Fibroblast of villous mesenchyme (primary cell): ENCODE measurements at regions not wholly inside any gene's neighbourhood (a gene's known extent, or its start where the extent isn't known, plus 50 kb on each side); places are given as distances from the start of the nearest gene placed in this dataset.

ENCODE experiments used
- DNase-seq: peaks from one replicate; pipeline ENCODE4 v3.0.0-alpha.2; 2010; ENCODE audit warnings: low read depth
- H3K4me3 ChIP-seq: 2 replicates; pipeline ENCODE4 v1.5.1; 2011; ENCODE audit warnings: low read depth, mild to moderate bottlenecking, low read length
- CTCF ChIP-seq: IDR thresholded peaks from 2 replicates; pipeline ENCODE4 v1.5.1; 2012; ENCODE audit warnings: low read depth, mild to moderate bottlenecking, low read length; ENCODE audit not compliant: insufficient read depth

- no peak overlapping the region for H3K4me3 ChIP-seq
- DNase-seq = no peak
- no peak for TF ChIP-seq CTCF
Observed at GRCh38 chr13:73970421-73971055, 163.7 kb downstream of the KLF12 start.

- no peak overlapping the region for H3K4me3 ChIP-seq
- no peak for DNase-seq
- no peak for TF ChIP-seq CTCF
Observed at GRCh38 chr13:73967397-73968165, 166.6 kb downstream of the KLF12 start.

- DNase-seq = no peak
- no peak for TF ChIP-seq CTCF
- H3K4me3 ChIP-seq = no peak overlapping the region
Observed at GRCh38 chr13:73966331-73966730, 167.9 kb downstream of the KLF12 start.

GRCh38 chr13:73962284-73962683, 171.9 kb downstream of the KLF12 start:
- no peak overlapping the region for H3K4me3 ChIP-seq
- no peak for TF ChIP-seq CTCF
- no peak for DNase-seq

GRCh38 chr13:73961181-73961580, 173.0 kb downstream of the KLF12 start:
- DNase-seq = no peak
- H3K4me3 ChIP-seq = no peak overlapping the region
- TF ChIP-seq CTCF = no peak

- no peak for TF ChIP-seq CTCF
Observed at GRCh38 chr13:73960474-73960873, 173.7 kb downstream of the KLF12 start.

More at GRCh38 chr13:73960474-73960873, 173.7 kb downstream of the KLF12 start:
- H3K4me3 ChIP-seq = no peak overlapping the region
- DNase-seq = no peak
